ENCODE measurements at regions not wholly inside any gene's neighbourhood (a gene's known extent, or its start where the extent isn't known, plus 50 kb on each side); places are given as distances from the start of the nearest gene placed in this dataset.

DNA sequence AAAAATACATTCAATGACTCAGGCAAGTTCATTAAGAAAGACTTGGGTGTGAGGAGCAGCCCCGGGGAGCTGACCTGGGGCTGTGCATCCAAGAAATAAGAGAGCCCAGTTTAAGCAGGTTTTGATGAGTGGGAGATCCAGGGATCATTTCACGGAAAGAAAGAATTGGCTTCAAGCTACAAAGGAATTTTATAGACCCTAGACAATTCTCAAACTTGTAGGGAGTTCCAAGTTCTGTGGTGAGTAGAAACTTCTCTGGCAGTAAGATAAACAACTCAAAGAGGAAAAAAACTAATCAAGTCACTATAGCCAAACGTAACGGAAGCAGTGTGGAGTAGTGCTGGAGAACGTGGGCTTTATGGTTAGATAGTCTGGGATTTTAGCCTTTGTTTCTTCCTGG, 175.7 kb upstream of the DDHD1 start:
- Histone ChIP-seq H3K27me3 (replicated peaks in 1 of 4; ENCODE audit: control insufficient read depth in 3 of 4, extremely low read depth in 1 of 4, insufficient read depth in 3 of 4, low read length in 3 of 4) (no peaks in the 10 kb centered on the region), H2BK120ac (replicated peaks; ENCODE audit: low read depth, low read length) (no peak overlapping the region), H2BK12ac (ENCODE audit: low read depth, low read length) (no peak overlapping the region), H3K4me1 (replicated peaks in 1 of 4; ENCODE audit: control insufficient read depth in 3 of 4, insufficient read depth in 4 of 4, low read length in 3 of 4) (peaks cover 0 to 4% (median 1%) of the 10 kb centered on the region in 4 experiments; a peak in 3 of 7 replicates), H3K56ac (replicated peaks; ENCODE audit: insufficient read length, low read depth, low read length) (no peak overlapping the region), H4K8ac (ENCODE audit: extremely low read depth, insufficient read depth, low read length) (no peak overlapping the region), H3K18ac (ENCODE audit: extremely low read depth, low read length) (no peak overlapping the region), H3K4ac (replicated peaks; ENCODE audit: insufficient read length, low read depth, low read length) (no peak overlapping the region), H3K23ac (ENCODE audit: insufficient read length) (no peak overlapping the region), H2BK5ac (ENCODE audit: low read depth, low read length) (no peak overlapping the region), H2AK5ac (ENCODE audit: low read depth, low read length) (no peak overlapping the region), H3K23me2 (ENCODE audit: low read depth, low read length) (no peaks in the 10 kb centered on the region), H3K4me3 (ENCODE audit: extremely low read depth in 1 of 4, insufficient read depth in 2 of 4, low read depth in 3 of 4, low read length in 4 of 4) (no peak overlapping the region), H3K79me1 (ENCODE audit: low read depth, low read length) (no peaks in the 10 kb centered on the region), H2BK15ac (ENCODE audit: low read length) (no peak overlapping the region), H3K27ac (ENCODE audit: low read depth, low read length) (no peak overlapping the region), H2BK20ac (ENCODE audit: low read length) (no peak overlapping the region), H3K9me3 (ENCODE audit: insufficient read depth in 2 of 2, low read depth in 1 of 2, low read length in 1 of 2) (no peaks in the 10 kb centered on the region), H4K20me1 (replicated peaks in 1 of 2; ENCODE audit: control insufficient read depth in 1 of 2, insufficient read depth in 2 of 2, low read length in 2 of 2) (no peaks in the 10 kb centered on the region), H3K36me3 (ENCODE audit: control insufficient read depth in 2 of 4, insufficient read depth in 4 of 4, low read length in 3 of 4) (no peaks in the 10 kb centered on the region), H2AFZ (ENCODE audit: low read length) (no peak overlapping the region), H3K4me2 (ENCODE audit: insufficient read depth in 1 of 2, low read depth in 2 of 2, low read length in 2 of 2) (no peak overlapping the region), H4K5ac (ENCODE audit: insufficient read length, low read depth, low read length) (no peak overlapping the region), H4K91ac (replicated peaks; ENCODE audit: insufficient read length, low read length) (no peak overlapping the region), H3K79me2 (ENCODE audit: control insufficient read depth in 1 of 2, insufficient read depth in 2 of 2, low read length in 2 of 2) (no peaks in the 10 kb centered on the region), H3K14ac (ENCODE audit: insufficient read length) (no peak overlapping the region), H3K9ac (replicated peaks in 1 of 4; ENCODE audit: extremely low read depth in 1 of 4, low read depth in 3 of 4, low read length in 3 of 4) (no peak overlapping the region)
- DNase-seq (ENCODE audit: low read depth in 1 of 2, low spot score in 2 of 2) (no peak), FAIRE-seq (no peak)
- ChIA-PET CTCF (ENCODE audit: partially characterized antibody) (interaction anchor here (0.7 to 1.0 kb wide), 2 partner anchors 11 to 25 kb away, joined by 3 read pairs; no protein-coding TSS in a partner anchor), POLR2A (ENCODE audit: partially characterized antibody) (no interaction called here)
- WGBS, 2 experiments (ENCODE audit: extremely low coverage in 1 of 2, insufficient coverage in 1 of 2, insufficient read length in 1 of 2, insufficient replicate concordance in 2 of 2, low coverage in 1 of 2, low lambda C conversion rate in 2 of 2, missing lambda C conversion rate in 1 of 2), result 92% methylated on average over 5 of the region's 5 CpGs; no CpG with 5 or more reads in 1 of the 2 experiments
- TF ChIP-seq SP2 (IDR thresholded peaks at IDR 0.05; ENCODE audit: low read length) (no peak), PHF8 (conservative IDR thresholded peaks at IDR 0.05; ENCODE audit: low read depth, low read length) (no peak), EP300 (IDR thresholded peaks at IDR 0.05; ENCODE audit: borderline replicate concordance in 1 of 2, low read depth in 2 of 2, low read length in 2 of 2) (no peak), TAF7 (optimal IDR thresholded peaks at IDR 0.05; ENCODE audit: borderline replicate concordance, low read depth, low read length) (no peak), BRCA1 (IDR thresholded peaks at IDR 0.05; ENCODE audit: low read depth, low read length) (no peak), TBP (IDR thresholded peaks at IDR 0.05; ENCODE audit: low read depth, low read length) (no peak), RFX5 (IDR thresholded peaks at IDR 0.05; ENCODE audit: borderline replicate concordance, low read depth, low read length) (no peak), POLR2AphosphoS5 (IDR thresholded peaks at IDR 0.05; ENCODE audit: low read depth, low read length) (no peak), HDAC2 (IDR thresholded peaks at IDR 0.05; ENCODE audit: borderline replicate concordance in 1 of 2, low read depth in 2 of 2, low read length in 2 of 2) (no peak), SIRT6 (IDR thresholded peaks at IDR 0.05; ENCODE audit: low read length) (no peak), SAP30 (IDR thresholded peaks at IDR 0.05; ENCODE audit: insufficient read depth, insufficient replicate concordance, low read length) (no peak)
- TF ChIP-seq, protein P1, sequence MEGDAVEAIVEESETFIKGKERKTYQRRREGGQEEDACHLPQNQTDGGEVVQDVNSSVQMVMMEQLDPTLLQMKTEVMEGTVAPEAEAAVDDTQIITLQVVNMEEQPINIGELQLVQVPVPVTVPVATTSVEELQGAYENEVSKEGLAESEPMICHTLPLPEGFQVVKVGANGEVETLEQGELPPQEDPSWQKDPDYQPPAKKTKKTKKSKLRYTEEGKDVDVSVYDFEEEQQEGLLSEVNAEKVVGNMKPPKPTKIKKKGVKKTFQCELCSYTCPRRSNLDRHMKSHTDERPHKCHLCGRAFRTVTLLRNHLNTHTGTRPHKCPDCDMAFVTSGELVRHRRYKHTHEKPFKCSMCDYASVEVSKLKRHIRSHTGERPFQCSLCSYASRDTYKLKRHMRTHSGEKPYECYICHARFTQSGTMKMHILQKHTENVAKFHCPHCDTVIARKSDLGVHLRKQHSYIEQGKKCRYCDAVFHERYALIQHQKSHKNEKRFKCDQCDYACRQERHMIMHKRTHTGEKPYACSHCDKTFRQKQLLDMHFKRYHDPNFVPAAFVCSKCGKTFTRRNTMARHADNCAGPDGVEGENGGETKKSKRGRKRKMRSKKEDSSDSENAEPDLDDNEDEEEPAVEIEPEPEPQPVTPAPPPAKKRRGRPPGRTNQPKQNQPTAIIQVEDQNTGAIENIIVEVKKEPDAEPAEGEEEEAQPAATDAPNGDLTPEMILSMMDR (IDR thresholded peaks at IDR 0.05; ENCODE audit: control extremely low read depth in 1 of 3, insufficient read depth in 1 of 3, low read depth in 1 of 3, low read length in 3 of 3), result no peak

All from H1 (cell line).